OCI-LY3 (cell line): ENCODE measurements at regions not wholly inside any gene's neighbourhood (a gene's known extent, or its start where the extent isn't known, plus 50 kb on each side); places are given as distances from the start of the nearest gene placed in this dataset.

Source experiments
- CTCF ChIP-seq: fragments of 200-600, 300-600 bp; sonication (generic); IDR thresholded peaks from 2 replicates; pipeline ENCODE4 v1.5.1; 2014; ENCODE audit warnings: antibody characterized with exemption, low read length, low read depth
- EZH2phosphoT487 ChIP-seq: fragments of 200-600 bp; shearing (Covaris generic); IDR thresholded peaks from 2 replicates; pipeline ENCODE4 v1.6.1; 2018; ENCODE audit warnings: antibody characterized with exemption, mixed run types, low read depth

- TF ChIP-seq CTCF (no peak), EZH2phosphoT487 (no peak)
Observed at GRCh38 chr5:66326276-66326675, 182.2 kb downstream of the SREK1 start.
